Left colon (tissue), 2 donors: ENCODE measurements at regions not wholly inside any gene's neighbourhood (a gene's known extent, or its start where the extent isn't known, plus 50 kb on each side); places are given as distances from the start of the nearest gene placed in this dataset.
A peak's percentile ranks its signal among the peaks of the same experiment; 100 is the strongest.

Experiments
- ATAC-seq: fragments of 200-7000 bp; cut with Tn5 transposase; one replicate; pipeline ENCODE4 v1.9.1; 2020; ENCODE audit warnings: mild to moderate bottlenecking, moderate library complexity
- DNase-seq, 2 donors: peaks; one replicate each; pipeline ENCODE4 v3.0.0-alpha.2; 2020
- intact Hi-C, 2 donors: fragments of 100-400 bp; cut with DNase I in 1 of 2; cut with micrococcal nuclease in 1 of 2; formaldehyde crosslinking; loops; one replicate each; pipeline versions ENCODE4 v1.11.2 to v1.14.0; 2022; cut with DNase I, micrococcal nuclease
- donor health status: DM: no; HTN: no; CAD: no.
- donor health status: DM: yes; HTN: yes; CAD: no.

DNA sequence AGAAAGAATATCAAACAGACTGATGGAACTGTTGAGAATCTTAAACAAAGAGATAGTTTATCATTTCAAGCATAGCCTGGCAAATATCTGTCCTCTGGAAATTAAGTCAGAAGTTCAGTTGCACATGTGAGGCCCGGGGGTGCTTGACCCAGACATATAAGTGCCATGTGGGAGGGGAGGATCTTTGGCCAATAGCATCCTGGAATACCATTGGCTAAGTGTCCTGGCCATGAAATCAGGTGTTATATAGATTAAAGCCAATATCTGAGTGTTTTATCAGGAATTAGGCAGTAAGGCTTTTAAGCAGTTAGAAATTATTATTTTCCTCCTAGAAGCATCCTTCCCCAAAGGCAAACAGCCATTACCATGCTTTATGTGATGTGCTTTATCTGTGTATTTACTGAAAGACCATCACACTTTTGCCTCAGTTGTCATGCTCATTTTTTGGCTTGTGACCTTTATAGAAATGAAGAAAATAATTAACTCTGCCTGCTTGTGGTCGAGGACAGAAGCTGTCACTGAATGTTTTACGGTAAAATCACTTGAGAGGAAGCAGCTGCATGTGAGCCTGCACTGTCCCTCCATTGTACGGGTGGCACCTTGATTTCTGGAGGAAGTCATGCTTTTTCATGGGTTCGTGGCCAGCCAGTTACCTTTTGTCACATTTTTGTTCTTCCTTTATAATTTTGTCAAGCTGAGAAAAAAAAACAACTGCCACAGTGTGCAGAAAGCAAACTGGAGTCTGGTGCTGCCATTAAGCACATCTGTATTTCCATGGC lies 259.9 kb upstream of the FMN2 start:
- intact Hi-C loops = no loop called here
- no peak for DNase-seq
- ATAC-seq = no peak

DNA sequence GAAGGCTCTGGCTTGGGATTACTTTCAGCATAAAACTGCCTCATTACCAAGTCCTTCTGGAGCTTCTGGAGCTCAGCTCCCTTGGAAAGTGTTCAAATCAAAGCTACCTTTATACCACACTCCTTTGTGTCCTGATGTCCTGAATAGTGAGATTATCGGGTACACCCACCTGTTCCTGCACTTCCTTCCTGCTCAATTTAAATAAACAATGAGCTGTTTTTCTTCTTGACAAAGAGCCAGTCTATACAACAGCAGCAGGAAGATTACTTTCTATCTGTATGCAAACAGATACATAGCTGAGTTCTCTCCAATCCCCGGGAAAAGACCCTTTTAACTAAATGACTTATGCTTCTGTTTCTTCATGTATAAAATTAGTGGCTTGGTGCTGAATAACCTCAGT lies 258.0 kb upstream of the FMN2 start:
- ATAC-seq (peak; percentile 32), DNase-seq (no peak)
- intact Hi-C loops = no loop called here

DNA sequence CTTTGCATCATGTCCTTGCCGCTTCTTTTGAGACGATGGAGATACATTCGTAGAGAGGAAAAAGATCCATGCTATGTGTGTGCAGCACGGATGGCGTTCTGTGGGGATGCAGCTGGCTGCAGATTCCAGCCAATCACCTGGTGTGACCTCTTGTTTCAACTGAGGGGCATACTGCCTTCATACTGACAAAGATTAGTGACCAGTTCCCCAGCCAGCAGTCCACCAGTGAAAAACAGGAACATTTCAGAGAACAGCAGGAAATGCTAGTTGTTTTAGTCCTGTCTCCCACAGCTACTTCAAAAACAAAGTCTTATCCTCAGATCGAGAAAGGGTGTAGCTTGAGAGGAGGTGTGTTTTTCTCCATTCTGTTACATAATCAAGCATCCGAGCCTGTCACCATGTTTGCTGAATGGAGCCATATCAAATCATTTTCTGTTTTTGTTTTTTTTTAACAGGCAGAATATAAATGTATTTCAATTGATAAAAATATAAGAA lies 255.7 kb upstream of the FMN2 start:
- ATAC-seq = no peak
- intact Hi-C loops = no loop called here

DNA sequence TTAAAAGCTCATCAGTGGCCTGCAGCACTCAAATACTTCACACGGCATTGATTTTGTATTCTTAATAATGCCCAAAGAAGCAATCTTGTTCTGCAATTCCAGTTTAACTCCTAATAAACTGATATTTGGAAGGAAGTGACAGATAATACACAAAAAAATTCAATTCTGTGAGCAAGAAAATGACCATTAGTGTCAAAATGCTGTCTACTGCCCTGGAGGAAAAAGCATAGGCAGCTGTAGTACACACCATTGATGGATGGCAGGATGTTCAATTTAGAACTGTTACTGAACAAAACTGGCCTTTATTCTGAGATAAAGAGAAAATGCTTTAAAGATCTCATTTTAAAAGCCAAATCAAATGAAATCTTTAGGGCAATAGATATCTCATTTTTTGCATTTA lies 251.3 kb upstream of the FMN2 start:
- ATAC-seq (no peak), DNase-seq (no peak)
- intact Hi-C loops = no loop called here

More for the DNA sequence above, 255.7 kb upstream of the FMN2 start:
- DNase-seq = no peak

DNA sequence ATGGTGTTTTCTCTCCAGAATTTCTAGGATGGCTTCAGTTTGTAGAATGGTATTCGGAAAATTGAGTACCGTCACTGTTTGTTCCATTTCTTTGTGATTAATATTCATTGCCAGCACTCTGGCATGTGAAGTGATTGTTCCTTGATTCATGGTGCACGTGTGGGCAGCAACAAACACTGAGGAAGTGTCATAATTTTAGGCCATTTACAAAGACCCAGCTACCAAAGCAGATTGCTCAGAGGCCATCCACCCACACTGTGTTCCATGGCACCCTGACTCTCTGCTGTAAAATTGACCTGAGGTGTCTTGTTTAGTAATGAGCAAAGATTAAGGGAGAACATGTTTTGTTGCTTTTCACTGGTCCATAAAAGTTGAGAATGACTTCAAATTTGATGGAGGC lies 250.9 kb upstream of the FMN2 start:
- no peak for ATAC-seq
- no peak for DNase-seq
- intact Hi-C loops = no loop called here

DNA sequence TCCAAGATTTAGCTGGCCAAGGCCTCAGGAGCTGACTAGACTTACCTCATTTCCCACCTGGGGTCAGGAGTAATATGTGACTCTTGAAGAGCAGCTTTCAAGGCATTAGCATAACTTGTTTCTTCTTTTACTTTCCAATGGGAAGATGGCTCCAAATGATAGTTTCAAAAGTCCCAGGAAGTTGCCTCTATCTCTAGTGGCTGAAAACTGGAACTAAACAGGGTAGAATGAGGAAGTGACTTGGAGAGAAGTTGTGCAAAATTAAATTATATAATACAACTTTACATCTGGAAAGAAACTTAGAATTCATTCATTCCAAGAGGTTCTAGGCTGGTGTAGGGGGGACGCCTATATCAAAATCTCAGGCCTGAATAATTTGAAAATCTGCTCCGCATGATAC lies 250.1 kb upstream of the FMN2 start:
- no peak for DNase-seq
- intact Hi-C loops = no loop called here
- no peak for ATAC-seq

DNA sequence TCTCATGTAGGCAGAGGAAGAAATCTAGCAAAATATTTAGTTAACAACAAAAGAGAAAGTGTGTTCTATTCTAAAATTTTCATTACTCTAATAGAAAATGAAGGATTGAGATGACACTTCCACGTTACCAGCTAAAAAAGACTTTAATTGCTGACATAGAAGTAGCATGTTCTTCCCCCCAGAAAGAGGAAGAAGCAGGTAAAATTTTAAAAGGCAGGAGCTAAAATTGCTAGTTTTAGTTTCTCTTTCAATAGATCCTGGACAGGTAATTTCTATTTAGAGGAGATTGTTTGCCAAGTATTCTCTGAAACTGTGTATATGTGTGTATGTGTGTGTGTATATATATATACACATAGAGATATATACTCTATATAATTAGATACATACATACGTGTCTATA lies 248.1 kb upstream of the FMN2 start:
- ATAC-seq = no peak
- no peak for DNase-seq
- intact Hi-C loops = no loop called here

DNA sequence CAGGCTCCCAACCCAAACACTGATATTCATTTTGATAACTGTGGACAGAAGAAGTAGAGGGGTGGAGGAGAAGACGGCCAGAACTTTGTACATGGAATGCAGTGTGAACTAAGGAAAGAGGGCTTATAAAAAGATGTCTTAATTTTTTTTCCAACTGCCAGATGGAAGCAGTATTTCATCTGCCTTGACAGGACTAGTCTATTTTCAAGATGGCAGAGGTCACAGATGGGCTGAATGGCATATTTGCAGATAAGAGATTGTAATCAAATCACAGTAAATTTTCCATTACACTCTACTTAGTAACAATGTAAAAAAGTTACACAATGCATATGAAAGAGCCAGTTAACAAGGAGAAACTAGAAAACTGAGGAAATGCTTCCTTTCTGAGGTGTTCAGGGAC lies 246.8 kb upstream of the FMN2 start:
- no peak for ATAC-seq

DNA sequence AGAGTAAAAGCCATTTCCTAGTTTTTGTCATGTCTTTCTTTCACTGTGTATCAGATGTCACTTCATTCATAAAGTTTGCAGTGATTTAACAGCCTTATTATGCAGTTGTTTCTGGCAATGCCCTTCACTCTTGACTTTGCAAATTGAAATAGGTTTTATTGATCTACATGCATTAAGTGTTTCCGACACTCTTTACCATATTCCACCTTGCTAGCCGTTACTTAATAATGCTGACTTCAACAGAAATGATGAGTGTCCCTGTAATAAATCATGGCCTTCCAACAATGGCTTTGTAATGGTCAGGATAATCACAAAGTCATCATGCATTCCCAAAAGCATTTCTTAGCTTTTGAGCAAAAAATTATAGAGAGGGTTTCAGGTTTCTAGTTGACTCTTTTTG lies 236.8 kb upstream of the FMN2 start:
- DNase-seq (no peak), ATAC-seq (no peak)
- intact Hi-C loops = no loop called here

More for the DNA sequence above, 246.8 kb upstream of the FMN2 start:
- intact Hi-C loops = no loop called here
- no peak for DNase-seq

DNA sequence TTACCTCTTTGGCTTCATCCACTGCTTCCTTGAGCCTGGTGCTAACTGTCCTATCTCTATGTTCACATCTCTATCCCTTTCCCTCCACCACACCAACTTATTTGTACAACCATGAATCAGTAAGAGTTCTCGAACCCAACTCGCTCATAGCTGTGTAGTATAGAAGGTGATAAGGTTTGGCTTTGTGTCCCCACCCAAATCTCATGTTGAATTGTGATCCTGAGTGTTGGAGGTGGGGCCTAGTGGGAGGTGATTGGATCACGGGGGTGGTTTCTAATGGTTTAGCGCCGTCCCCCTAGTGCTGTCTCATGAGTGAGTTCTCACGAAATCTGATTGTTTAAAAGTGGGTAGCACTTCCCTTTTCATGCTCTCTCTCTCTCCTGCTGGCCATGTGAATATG lies 235.6 kb upstream of the FMN2 start:
- intact Hi-C loops = no loop called here
- ATAC-seq (no peak), DNase-seq (no peak)

DNA sequence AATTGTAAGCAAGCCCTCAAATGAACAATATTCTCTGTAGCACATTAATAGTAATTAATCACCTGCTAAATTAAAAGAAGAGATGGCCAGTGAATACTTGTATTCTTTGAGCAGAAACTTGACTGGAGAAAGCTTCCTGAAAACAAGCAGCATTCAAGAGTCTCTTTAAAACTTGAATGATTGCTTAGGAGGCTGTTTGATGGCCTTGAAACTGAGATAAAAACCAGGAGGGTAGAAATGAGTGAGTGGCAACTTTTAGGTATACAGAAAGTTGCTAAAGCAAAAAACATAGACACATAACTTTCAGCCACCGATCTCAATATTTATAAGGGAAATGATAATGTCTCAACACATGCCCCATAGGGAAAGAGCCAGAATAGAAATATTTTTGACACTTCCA lies 234.8 kb upstream of the FMN2 start:
- ATAC-seq (no peak), DNase-seq (no peak)
- intact Hi-C loops = no loop called here

DNA sequence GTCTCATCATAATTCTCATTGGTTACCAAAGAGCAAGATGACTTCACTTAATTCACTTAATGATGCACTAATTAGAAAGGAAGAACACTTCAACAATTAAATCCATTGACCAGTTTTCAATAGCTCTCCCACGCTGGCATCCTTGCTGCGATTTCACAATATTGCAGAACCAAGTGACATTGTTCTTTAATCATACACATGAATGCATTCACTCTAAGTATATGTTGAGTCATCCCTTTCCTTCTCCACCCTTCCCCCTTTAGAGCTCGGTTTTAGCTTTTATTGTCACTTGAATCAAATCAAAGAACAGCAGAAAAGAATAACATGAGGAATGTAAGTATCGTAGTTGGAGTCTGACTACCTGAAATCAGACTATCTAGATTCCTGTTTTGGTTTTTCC lies 233.6 kb upstream of the FMN2 start:
- intact Hi-C loops = no loop called here
- DNase-seq (no peak), ATAC-seq (peak; percentile 77)

DNA sequence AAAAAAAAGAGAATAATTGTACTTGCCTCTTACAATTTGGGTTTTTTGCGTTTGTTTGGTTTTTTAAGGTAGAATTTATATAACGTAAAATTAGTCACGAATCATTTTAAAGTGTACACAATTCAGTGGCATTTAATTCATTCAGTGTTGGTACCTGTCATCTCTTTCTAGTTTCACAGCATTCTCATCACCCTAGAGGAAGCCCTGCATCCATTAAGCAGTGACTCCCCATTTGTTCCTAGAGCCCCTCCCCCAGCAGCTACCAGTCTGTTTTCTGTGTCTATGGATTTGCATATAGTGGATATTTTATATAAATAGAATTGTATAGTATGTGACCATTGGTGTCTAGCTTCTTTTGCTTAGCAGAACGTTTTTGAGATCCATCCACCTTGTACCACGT lies 233.2 kb upstream of the FMN2 start:
- ATAC-seq = no peak
- intact Hi-C loops = no loop called here

DNA sequence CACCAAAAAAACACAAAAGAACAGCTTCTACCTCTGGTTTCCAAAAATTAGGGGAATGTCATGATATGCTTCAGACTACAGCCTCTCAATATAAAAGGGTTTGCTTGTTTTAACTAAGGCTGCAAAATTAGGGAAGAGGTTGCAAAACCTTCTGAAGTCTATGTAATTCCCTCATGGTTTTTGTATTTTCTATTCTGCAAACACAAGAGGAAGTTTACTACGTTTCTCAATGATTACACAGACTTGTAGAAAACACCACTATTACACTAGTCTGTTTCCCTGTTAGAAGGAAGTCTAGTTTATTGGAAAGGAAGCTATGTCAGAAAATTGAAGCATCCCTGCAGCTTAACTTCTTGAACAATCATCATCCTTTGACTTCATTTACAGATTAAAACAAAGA lies 229.7 kb upstream of the FMN2 start:
- intact Hi-C loops = no loop called here
- DNase-seq (no peak), ATAC-seq (no peak)

More for the DNA sequence above, 233.2 kb upstream of the FMN2 start:
- DNase-seq = no peak

DNA sequence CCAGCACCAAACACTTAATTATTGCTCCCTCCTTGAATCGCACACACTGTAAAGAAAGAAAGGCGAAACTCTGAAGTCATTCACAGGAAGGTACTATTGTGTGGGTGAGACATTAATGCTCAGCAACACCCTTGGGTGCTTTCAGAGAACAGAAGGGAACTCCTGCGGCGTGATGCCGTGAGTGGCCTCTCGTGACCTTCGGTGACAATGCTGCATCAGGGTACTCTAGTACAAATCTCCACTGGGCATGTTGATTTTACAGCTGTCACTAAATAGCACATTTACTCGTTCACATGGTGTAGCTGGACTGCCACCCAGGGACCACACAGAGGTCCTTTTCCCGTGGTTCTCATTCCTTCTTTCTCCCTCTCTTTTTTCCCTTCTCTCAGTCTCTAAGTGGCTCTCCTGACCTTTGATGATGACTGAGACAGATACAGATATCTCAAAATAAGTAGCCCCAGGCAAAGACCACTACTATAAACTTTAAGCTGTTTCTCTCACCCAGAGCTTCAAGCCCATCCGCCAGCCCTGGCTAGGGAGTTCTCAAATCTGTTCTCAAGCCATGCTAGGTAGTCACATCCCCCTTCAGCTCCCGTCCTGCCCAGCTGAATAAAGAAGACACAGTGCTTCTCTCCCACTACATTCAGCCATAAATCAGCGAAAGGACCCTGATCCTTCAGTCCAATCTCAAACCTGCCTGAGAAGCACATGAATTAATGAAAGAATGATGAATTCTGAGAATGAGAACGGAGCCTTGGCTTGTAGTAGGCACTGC lies 223.4 kb upstream of the FMN2 start:
- intact Hi-C loops = no loop called here
- no peak for DNase-seq
- no peak for ATAC-seq

DNA sequence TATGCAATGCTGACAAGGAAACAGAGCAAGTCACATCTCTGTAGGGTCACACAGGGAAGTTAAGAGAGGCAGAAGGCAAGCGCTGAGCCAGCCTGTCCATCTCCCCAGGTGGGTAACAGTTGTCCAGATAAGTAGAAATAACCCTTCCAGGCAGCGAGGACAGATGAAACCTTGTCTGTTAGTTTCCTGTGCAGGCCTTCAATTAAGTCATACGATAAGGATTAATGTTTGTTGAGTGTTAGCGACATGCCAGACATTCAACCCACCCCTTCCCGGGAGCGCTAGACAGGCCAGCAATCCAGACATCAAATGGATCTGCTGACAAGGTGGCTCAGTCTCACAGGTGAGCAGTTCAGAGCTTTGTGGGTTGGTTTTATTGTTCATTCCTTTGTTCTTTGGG lies 221.5 kb upstream of the FMN2 start:
- DNase-seq = no peak
- no peak for ATAC-seq
- intact Hi-C loops = no loop called here

DNA sequence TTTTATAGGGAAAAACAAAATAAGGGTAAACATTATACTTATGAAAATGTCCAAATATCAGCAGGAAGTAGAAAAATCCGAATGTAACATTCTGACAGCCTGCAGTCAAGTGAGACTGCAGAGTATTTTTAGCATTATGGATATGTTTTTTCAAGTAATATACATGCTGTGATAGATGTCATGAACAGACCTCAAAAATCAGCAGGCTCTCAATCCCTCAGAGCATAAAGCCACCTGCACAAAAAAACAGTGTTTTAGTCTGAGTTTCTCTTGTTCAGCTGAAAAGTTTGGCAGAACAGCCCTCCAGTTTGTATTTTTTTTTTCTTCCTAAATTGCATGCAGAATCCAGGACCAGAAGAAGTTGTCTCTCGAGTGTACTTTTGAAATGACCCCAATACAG lies 219.1 kb upstream of the FMN2 start:
- intact Hi-C loops = no loop called here
- ATAC-seq (no peak), DNase-seq (no peak)

DNA sequence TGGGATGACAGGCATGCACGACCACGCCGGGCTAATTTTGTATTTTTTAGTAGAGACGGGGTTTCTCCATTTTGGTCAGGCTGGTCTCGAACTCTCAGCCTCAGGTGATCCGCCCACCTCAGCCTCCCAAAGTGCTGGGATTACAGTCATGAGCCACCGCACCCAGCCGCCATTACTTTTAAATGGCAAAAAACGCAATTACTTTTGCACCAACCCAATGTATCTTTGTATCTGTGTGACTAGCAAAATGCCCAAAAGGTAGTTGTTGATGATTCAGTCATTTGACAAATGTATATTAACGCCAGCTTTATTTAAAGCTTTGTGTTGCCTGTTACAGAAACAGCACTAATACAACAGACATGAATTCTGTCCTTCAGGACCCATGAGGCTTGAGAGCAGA lies 216.9 kb upstream of the FMN2 start:
- intact Hi-C loops = no loop called here
- DNase-seq = no peak
- ATAC-seq = no peak

DNA sequence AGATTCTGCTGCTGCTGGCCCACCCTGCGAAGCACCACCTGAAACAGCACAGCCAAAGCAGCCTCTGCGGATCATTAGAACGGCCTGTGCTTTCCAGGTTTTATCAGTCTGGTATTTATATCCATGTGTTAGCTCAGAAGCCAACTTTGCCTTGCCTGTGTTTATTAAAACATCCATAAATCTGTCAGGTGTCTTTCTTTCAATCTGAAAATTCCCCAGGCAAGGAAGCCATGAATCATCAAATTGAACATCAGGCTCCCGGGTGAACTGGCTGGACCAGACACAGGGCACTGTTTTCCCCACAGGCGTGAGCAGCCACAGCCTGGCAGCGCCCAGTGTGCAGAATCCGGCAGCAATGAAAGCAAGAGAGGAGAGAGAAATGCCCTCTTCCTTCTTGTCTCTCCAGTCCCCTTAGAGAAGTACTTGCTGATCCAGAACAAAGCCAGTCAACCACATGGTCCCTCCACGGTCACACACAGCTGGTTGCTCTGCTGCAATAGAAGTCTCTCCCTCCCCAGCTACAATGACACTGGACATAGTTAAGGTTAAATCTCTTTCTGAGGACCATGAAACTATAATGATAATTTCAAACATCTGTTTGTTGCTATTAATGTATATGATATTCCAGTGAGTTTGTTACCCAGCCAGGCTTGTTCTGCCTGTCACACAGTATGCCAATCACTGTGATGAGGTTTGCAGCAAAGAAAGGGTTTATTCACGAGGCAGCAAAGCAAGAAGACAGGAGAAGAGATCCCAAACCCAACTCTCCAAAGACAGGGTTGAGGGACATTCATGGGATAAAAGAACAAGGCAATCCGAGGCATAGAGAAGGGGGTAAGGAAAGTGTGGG lies 212.1 kb upstream of the FMN2 start:
- intact Hi-C loops = no loop called here
- ATAC-seq = no peak

DNA sequence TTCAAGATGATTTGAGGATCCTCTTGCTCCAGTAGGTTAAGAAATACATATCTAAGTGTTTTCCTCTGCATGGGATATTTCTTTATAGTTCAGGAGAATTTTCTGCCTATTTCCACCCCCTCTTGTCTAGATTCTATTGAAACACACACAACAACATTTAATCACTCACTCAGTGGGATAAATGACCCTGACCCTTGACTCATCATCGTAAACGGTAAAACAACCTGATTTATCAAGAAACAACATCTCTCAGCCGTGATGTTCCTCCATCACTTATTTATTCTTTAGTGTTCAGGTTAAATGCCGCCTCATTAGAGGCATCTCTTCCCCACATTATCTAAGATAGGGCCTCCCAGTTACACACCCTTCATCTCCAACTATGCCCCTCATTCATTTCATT lies 208.7 kb upstream of the FMN2 start:
- intact Hi-C loops = no loop called here
- no peak for ATAC-seq
- DNase-seq = no peak

More for the DNA sequence above, 212.1 kb upstream of the FMN2 start:
- DNase-seq = no peak
